ENCODE measurements at regions not wholly inside any gene's neighbourhood (a gene's known extent, or its start where the extent isn't known, plus 50 kb on each side); places are given as distances from the start of the nearest gene placed in this dataset.

GRCh38 chr19:31146015-31146414, 203.2 kb downstream of the TSHZ3 start:
- TF ChIP-seq MAX (CRISPR knock-in tag; IDR thresholded peaks at IDR 0.05), result no peak
- TF ChIP-seq CTCF (IDR thresholded peaks at IDR 0.05), result no peak
- no peak for TF ChIP-seq ATF3 (CRISPR knock-in tag; conservative IDR thresholded peaks at IDR 0.05)
- TF ChIP-seq, protein P1, sequence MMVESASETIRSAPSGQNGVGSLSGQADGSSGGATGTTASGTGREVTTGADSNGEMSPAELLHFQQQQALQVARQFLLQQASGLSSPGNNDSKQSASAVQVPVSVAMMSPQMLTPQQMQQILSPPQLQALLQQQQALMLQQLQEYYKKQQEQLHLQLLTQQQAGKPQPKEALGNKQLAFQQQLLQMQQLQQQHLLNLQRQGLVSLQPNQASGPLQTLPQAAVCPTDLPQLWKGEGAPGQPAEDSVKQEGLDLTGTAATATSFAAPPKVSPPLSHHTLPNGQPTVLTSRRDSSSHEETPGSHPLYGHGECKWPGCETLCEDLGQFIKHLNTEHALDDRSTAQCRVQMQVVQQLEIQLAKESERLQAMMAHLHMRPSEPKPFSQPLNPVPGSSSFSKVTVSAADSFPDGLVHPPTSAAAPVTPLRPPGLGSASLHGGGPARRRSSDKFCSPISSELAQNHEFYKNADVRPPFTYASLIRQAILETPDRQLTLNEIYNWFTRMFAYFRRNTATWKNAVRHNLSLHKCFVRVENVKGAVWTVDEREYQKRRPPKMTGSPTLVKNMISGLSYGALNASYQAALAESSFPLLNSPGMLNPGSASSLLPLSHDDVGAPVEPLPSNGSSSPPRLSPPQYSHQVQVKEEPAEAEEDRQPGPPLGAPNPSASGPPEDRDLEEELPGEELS (CRISPR knock-in tag; IDR thresholded peaks at IDR 0.05), result no peak
- TF ChIP-seq, protein P2, sequence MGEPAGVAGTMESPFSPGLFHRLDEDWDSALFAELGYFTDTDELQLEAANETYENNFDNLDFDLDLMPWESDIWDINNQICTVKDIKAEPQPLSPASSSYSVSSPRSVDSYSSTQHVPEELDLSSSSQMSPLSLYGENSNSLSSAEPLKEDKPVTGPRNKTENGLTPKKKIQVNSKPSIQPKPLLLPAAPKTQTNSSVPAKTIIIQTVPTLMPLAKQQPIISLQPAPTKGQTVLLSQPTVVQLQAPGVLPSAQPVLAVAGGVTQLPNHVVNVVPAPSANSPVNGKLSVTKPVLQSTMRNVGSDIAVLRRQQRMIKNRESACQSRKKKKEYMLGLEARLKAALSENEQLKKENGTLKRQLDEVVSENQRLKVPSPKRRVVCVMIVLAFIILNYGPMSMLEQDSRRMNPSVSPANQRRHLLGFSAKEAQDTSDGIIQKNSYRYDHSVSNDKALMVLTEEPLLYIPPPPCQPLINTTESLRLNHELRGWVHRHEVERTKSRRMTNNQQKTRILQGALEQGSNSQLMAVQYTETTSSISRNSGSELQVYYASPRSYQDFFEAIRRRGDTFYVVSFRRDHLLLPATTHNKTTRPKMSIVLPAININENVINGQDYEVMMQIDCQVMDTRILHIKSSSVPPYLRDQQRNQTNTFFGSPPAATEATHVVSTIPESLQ (CRISPR knock-in tag; IDR thresholded peaks at IDR 0.05), result no peak
